ENCODE measurements at regions not wholly inside any gene's neighbourhood (a gene's known extent, or its start where the extent isn't known, plus 50 kb on each side); places are given as distances from the start of the nearest gene placed in this dataset.

DNA sequence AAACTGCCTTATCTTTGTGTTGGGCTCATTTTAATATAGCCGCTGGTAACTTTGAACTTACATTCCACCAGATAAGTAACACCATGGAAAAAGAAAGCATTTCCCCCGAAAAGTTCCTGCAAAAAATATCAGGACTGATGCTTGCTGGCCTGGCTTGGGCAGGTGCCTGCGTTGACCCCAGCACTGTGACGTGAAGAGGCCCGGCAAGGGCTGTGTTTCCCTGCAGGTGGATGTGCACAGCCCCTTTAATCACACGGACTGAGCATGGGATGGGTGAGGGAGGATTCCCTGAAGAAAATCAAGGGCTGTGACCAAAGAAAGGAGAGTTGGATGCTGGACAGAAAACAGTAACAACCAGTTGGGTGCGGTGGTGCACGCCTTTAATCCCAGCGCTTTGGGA is 138.2 kb downstream of the NSG2 start:
- ATAC-seq = no peak
- TF ChIP-seq BACH2 (CRISPR knock-in tag; IDR thresholded peaks at IDR 0.05; ENCODE audit: borderline replicate concordance) = no peak
- no peak for TF ChIP-seq RARB (CRISPR knock-in tag; IDR thresholded peaks at IDR 0.05)
- TF ChIP-seq ZC3H10 (CRISPR knock-in tag; IDR thresholded peaks at IDR 0.05) = no peak

DNA sequence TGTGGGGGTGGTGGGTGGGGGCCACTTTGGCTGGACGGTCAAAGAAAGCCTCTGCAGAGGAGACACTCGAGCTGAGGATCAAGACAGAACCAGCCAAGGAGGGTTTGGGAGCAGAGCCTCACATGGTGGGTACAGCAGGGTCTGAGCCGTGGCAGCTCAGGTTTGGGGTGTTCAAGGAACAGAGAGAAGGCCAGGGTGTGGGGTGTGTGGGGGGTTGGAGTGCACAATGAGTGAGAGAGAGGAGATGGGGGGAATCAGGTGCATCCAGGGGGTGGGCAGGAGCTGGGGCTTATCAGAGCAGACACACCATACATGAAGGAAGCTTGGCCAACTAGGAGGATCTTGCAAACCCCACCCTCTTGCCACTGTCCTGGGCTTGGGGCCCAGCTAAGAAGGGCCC is 140.0 kb downstream of the NSG2 start:
- TF ChIP-seq ZFP3 (CRISPR knock-in tag; IDR thresholded peaks at IDR 0.05) = no peak
- TF ChIP-seq OSR1 (CRISPR knock-in tag; IDR thresholded peaks at IDR 0.05) = no peak
- TF ChIP-seq, protein P1, sequence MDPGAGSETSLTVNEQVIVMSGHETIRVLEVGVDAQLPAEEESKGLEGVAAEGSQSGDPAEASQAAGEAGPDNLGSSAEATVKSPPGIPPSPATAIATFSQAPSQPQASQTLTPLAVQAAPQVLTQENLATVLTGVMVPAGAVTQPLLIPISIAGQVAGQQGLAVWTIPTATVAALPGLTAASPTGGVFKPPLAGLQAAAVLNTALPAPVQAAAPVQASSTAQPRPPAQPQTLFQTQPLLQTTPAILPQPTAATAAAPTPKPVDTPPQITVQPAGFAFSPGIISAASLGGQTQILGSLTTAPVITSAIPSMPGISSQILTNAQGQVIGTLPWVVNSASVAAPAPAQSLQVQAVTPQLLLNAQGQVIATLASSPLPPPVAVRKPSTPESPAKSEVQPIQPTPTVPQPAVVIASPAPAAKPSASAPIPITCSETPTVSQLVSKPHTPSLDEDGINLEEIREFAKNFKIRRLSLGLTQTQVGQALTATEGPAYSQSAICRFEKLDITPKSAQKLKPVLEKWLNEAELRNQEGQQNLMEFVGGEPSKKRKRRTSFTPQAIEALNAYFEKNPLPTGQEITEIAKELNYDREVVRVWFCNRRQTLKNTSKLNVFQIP (CRISPR knock-in tag; IDR thresholded peaks at IDR 0.05; ENCODE audit: borderline replicate concordance, low read depth) = no peak
- TF ChIP-seq BACH2 (CRISPR knock-in tag; IDR thresholded peaks at IDR 0.05; ENCODE audit: borderline replicate concordance) = no peak
- no peak for TF ChIP-seq ISL1 (CRISPR knock-in tag; IDR thresholded peaks at IDR 0.05)
- no peak for TF ChIP-seq ZC3H10 (CRISPR knock-in tag; IDR thresholded peaks at IDR 0.05)
- no peak for TF ChIP-seq CSDC2 (CRISPR knock-in tag; IDR thresholded peaks at IDR 0.05)
- TF ChIP-seq, protein P2, sequence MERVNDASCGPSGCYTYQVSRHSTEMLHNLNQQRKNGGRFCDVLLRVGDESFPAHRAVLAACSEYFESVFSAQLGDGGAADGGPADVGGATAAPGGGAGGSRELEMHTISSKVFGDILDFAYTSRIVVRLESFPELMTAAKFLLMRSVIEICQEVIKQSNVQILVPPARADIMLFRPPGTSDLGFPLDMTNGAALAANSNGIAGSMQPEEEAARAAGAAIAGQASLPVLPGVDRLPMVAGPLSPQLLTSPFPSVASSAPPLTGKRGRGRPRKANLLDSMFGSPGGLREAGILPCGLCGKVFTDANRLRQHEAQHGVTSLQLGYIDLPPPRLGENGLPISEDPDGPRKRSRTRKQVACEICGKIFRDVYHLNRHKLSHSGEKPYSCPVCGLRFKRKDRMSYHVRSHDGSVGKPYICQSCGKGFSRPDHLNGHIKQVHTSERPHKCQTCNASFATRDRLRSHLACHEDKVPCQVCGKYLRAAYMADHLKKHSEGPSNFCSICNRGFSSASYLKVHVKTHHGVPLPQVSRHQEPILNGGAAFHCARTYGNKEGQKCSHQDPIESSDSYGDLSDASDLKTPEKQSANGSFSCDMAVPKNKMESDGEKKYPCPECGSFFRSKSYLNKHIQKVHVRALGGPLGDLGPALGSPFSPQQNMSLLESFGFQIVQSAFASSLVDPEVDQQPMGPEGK (CRISPR knock-in tag; IDR thresholded peaks at IDR 0.05; ENCODE audit: borderline replicate concordance) = no peak
- TF ChIP-seq RARB (CRISPR knock-in tag; IDR thresholded peaks at IDR 0.05) = no peak
- no peak for TF ChIP-seq ZNF8 (CRISPR knock-in tag; IDR thresholded peaks at IDR 0.05)
- no peak for TF ChIP-seq GLIS3 (CRISPR knock-in tag; IDR thresholded peaks at IDR 0.05)
- TF ChIP-seq, protein P3, sequence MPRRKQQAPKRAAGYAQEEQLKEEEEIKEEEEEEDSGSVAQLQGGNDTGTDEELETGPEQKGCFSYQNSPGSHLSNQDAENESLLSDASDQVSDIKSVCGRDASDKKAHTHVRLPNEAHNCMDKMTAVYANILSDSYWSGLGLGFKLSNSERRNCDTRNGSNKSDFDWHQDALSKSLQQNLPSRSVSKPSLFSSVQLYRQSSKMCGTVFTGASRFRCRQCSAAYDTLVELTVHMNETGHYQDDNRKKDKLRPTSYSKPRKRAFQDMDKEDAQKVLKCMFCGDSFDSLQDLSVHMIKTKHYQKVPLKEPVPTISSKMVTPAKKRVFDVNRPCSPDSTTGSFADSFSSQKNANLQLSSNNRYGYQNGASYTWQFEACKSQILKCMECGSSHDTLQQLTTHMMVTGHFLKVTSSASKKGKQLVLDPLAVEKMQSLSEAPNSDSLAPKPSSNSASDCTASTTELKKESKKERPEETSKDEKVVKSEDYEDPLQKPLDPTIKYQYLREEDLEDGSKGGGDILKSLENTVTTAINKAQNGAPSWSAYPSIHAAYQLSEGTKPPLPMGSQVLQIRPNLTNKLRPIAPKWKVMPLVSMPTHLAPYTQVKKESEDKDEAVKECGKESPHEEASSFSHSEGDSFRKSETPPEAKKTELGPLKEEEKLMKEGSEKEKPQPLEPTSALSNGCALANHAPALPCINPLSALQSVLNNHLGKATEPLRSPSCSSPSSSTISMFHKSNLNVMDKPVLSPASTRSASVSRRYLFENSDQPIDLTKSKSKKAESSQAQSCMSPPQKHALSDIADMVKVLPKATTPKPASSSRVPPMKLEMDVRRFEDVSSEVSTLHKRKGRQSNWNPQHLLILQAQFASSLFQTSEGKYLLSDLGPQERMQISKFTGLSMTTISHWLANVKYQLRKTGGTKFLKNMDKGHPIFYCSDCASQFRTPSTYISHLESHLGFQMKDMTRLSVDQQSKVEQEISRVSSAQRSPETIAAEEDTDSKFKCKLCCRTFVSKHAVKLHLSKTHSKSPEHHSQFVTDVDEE (CRISPR knock-in tag; IDR thresholded peaks at IDR 0.05) = no peak
- no peak for TF ChIP-seq SNAI2 (CRISPR knock-in tag; IDR thresholded peaks at IDR 0.05)
- no peak for TF ChIP-seq PPARA (CRISPR knock-in tag; IDR thresholded peaks at IDR 0.05; ENCODE audit: borderline replicate concordance)
- no peak for ATAC-seq

DNA sequence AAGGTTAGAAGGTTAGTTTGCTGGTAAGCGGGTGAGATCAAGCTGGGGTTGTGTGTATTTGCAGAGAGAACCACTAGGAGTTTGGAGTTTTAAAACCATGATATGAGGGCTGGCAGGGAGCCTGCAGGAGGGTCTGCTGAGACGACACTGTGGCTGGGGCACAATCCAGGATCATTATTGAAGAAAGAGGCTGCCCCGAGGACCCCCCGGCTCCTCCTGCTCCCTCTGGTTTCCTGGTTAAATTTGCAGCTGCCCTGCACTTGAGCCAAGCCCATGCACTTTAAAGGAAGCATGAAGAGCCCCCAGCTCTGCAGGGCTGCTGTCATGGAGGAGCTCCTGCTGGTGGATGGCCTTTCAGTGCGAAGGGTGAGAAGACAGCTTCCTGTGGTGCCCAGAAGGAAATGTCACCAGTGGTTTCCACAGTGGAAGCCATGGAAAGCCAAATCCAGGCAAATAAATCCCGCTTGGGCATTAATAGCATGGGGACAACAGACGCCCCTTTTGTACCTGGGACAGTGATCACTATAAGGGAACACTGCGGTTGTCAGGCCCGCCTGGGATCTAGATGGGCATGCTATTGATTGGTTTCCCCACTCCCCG is 140.7 kb downstream of the NSG2 start:
- no peak for TF ChIP-seq RARB (CRISPR knock-in tag; IDR thresholded peaks at IDR 0.05)
- no peak for TF ChIP-seq TCF4 (CRISPR knock-in tag; IDR thresholded peaks at IDR 0.05; ENCODE audit: borderline replicate concordance)
- no peak for TF ChIP-seq CSDC2 (CRISPR knock-in tag; IDR thresholded peaks at IDR 0.05)
- TF ChIP-seq ZNF565 (CRISPR knock-in tag; conservative IDR thresholded peaks at IDR 0.05; ENCODE audit: low read depth) = no peak
- no peak for TF ChIP-seq ZNF70 (CRISPR knock-in tag; IDR thresholded peaks at IDR 0.05)
- TF ChIP-seq ZC3H10 (CRISPR knock-in tag; IDR thresholded peaks at IDR 0.05) = no peak
- TF ChIP-seq ISL1 (CRISPR knock-in tag; IDR thresholded peaks at IDR 0.05) = no peak
- no peak for TF ChIP-seq GLIS3 (CRISPR knock-in tag; IDR thresholded peaks at IDR 0.05)
- TF ChIP-seq BACH2 (CRISPR knock-in tag; IDR thresholded peaks at IDR 0.05; ENCODE audit: borderline replicate concordance) = no peak
- no peak for TF ChIP-seq TOX (CRISPR knock-in tag; IDR thresholded peaks at IDR 0.05; ENCODE audit: borderline replicate concordance)
- TF ChIP-seq ZNF8 (CRISPR knock-in tag; IDR thresholded peaks at IDR 0.05) = no peak
- TF ChIP-seq SNAI2 (CRISPR knock-in tag; IDR thresholded peaks at IDR 0.05) = no peak
- TF ChIP-seq ESRRG (CRISPR knock-in tag; IDR thresholded peaks at IDR 0.05) = no peak
- TF ChIP-seq, protein P2 (CRISPR knock-in tag; IDR thresholded peaks at IDR 0.05; ENCODE audit: borderline replicate concordance) = no peak
- TF ChIP-seq, protein P1 (CRISPR knock-in tag; IDR thresholded peaks at IDR 0.05; ENCODE audit: borderline replicate concordance, low read depth) = no peak
- TF ChIP-seq, protein P3 (CRISPR knock-in tag; IDR thresholded peaks at IDR 0.05) = no peak
- TF ChIP-seq ZFP30 (CRISPR knock-in tag; IDR thresholded peaks at IDR 0.05) = no peak
- TF ChIP-seq, protein P4, sequence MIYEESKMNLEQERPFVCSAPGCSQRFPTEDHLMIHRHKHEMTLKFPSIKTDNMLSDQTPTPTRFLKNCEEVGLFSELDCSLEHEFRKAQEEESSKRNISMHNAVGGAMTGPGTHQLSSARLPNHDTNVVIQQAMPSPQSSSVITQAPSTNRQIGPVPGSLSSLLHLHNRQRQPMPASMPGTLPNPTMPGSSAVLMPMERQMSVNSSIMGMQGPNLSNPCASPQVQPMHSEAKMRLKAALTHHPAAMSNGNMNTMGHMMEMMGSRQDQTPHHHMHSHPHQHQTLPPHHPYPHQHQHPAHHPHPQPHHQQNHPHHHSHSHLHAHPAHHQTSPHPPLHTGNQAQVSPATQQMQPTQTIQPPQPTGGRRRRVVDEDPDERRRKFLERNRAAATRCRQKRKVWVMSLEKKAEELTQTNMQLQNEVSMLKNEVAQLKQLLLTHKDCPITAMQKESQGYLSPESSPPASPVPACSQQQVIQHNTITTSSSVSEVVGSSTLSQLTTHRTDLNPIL (CRISPR knock-in tag; IDR thresholded peaks at IDR 0.05; ENCODE audit: low read depth) = no peak
- ATAC-seq = no peak

Measured in SK-N-SH treated with all-trans-retinoic acid at 6 μM for 48 hours (cell line).